ENCODE measurements at regions not wholly inside any gene's neighbourhood (a gene's known extent, or its start where the extent isn't known, plus 50 kb on each side); places are given as distances from the start of the nearest gene placed in this dataset.
A peak's percentile ranks its signal among the peaks of the same experiment; 100 is the strongest.

DNA sequence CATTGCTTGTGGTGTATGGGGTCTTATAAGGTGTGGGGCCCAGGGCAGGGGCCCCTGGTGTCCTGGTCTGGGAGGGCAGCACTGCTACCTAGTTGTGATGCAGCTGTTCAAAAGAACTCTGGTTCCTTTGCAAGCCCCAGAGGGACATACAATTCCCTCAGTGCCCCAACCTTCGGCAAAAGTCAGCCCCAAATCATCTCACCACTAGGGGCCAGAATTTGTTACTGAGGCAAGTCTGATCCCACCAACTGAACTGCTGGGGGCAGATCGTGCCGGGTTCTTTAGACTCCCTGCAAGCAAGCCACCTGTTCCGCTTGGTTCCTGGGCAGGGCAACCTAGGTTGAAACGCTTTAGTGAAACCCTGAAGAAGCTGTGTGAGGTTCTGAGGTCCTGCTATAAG is 180.1 kb upstream of the S100G start:
- TF ChIP-seq, protein P1, sequence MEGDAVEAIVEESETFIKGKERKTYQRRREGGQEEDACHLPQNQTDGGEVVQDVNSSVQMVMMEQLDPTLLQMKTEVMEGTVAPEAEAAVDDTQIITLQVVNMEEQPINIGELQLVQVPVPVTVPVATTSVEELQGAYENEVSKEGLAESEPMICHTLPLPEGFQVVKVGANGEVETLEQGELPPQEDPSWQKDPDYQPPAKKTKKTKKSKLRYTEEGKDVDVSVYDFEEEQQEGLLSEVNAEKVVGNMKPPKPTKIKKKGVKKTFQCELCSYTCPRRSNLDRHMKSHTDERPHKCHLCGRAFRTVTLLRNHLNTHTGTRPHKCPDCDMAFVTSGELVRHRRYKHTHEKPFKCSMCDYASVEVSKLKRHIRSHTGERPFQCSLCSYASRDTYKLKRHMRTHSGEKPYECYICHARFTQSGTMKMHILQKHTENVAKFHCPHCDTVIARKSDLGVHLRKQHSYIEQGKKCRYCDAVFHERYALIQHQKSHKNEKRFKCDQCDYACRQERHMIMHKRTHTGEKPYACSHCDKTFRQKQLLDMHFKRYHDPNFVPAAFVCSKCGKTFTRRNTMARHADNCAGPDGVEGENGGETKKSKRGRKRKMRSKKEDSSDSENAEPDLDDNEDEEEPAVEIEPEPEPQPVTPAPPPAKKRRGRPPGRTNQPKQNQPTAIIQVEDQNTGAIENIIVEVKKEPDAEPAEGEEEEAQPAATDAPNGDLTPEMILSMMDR (IDR thresholded peaks at IDR 0.05): peak in 1 of 7 experiments; percentile 36
- no peak for TF ChIP-seq POLR2A (IDR thresholded peaks at IDR 0.05)

Measured in body of pancreas (tissue), 4 donors.